NCI-H526 (cell line): ENCODE measurements at regions not wholly inside any gene's neighbourhood (a gene's known extent, or its start where the extent isn't known, plus 50 kb on each side); places are given as distances from the start of the nearest gene placed in this dataset.
"Not testable (repeated sequence)": the region's sequence is repeated elsewhere in the genome, so short reads cannot be mapped to it uniquely, and the experiment has no call there.

Experiments
- DNase-seq, 2 experiments: peaks; one replicate each; lab custom pipeline; 2025; lab: John Stamatoyannopoulos, UW

- DNase-seq = not testable (repeated sequence)
These were observed 960.4 kb upstream of the COX7C start for GRCh38 chr5:85657328-85657727.

- not testable (repeated sequence) for DNase-seq
These were observed 954.6 kb upstream of the COX7C start for GRCh38 chr5:85662969-85663707.

DNA sequence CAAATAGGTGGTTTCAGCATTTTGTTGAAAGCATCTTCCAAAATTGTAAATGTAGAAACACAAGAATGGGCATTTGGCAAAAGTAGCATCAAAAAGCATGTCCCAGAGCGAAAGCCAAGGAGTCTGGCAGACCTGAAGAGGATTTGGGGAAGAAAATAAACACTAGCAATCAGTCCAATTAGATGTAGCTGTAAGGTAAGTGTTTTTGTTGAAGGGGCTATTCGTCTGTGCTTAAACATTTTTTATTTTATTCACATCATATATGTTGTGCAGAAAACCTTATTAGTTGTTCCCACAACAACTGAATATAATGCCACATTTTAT is 954.1 kb upstream of the COX7C start:
- DNase-seq = no peak

DNA sequence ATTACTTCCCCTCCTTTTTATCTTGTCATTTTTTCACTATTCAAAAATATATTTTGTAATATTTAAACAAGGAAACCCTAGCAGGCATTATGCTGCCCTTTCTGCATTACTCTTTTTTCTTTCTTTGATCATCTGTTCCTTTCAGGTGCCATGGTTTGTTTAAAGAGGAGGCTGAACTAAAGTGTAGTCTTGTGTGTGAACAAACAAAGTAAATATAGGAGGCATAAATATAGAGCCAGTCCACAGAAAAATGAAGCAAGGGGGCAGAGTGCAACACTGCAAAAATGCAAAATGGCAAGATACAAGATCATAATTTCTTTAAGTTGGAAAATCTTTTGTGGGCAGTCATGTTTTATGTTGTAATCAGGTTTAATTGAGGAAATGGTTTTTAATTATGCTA is 947.3 kb upstream of the COX7C start:
- no peak for DNase-seq

DNA sequence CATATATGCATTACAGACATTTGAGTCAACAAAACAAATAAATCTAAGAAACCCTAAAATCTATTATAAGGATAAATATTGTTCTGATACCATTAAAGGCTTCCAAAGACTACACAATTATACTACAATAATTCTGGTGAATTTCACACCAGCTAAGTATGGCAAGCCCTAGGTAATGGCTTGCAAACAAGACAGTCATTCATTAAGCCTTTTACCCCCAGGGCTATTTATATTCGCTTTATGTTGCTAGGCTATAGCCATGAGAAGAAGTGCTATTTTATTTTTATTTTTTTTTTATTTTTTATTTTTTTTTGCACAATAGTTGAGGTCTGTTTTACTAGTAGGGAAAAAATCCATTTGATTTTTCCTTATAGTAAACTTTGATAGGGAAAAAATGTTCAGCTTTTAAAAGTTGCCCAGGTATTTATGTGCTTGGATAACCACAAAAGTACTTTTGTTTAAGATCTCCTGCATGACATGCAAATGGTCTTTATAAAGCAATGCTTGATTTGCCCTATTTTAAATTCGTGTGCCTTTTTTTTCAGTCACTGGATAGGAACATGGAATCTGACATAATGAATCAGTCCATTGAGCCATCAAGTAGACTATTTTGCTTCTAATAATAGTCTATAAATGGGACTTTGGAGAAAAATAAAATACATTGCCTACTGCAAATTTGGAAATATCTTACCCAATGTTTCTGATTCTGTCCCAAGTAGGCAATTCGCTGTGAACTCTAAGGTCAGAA is 946.3 kb upstream of the COX7C start:
- DNase-seq = peak; percentile 60 to 72

- no peak for DNase-seq
These were observed 935.9 kb upstream of the COX7C start for GRCh38 chr5:85681871-85682270.

DNA sequence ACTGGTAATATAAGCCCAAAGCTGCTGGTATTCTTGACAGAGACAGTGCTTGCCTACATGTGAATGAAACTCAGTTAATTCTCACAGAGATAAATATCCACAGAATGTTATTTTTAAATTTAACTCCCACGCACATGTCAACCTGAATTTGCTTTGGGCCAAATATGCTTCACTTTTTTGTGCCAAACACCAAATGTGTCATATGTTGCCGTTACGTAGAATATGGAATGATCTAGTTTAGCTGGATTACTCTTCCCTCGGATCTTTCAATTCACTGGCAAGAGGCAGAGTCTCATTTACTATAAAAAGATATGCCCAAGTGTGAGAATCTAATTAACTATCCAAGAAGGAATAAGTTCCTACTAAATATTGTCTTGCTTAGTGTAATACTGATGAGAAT is 933.4 kb upstream of the COX7C start:
- DNase-seq = no peak

DNA sequence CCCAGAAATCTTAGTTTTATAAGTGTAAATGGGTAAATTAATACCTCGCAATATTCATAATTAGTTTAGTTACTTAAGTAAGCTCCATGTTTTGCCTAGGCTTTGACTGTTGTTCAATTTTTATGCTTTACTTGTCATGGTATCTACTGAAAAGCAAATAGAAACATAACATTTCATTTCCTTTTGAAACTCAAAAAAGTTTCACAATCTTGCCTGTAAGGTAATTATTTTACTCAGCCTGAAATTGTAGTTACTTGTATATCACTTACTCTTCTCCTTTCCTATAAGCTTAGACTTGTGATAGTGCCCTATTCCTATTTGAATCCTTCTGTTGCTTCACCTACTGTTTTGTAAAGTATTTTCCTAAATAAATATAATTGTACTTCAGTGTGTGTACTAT is 914.4 kb upstream of the COX7C start:
- DNase-seq = peak in 1 of 2 experiments; percentile 0

DNA sequence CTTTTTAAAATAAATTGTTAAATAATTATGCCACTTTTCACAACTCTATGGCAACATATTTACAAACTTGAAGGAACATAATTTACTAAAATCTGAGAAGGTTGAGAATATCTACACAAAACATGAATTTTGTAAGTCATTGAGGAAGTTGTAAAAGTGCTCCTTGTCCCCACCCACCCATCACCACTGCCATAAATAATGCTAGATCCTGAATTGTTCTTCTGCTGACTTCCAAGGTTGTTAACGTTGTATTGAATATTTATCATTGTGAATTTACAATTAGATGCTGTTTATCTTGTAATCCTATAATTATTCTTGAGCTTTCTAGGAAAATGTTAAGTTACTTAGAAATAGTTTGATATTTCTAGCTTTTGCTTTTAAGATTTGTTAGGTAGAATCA is 908.0 kb upstream of the COX7C start:
- no peak for DNase-seq

DNA sequence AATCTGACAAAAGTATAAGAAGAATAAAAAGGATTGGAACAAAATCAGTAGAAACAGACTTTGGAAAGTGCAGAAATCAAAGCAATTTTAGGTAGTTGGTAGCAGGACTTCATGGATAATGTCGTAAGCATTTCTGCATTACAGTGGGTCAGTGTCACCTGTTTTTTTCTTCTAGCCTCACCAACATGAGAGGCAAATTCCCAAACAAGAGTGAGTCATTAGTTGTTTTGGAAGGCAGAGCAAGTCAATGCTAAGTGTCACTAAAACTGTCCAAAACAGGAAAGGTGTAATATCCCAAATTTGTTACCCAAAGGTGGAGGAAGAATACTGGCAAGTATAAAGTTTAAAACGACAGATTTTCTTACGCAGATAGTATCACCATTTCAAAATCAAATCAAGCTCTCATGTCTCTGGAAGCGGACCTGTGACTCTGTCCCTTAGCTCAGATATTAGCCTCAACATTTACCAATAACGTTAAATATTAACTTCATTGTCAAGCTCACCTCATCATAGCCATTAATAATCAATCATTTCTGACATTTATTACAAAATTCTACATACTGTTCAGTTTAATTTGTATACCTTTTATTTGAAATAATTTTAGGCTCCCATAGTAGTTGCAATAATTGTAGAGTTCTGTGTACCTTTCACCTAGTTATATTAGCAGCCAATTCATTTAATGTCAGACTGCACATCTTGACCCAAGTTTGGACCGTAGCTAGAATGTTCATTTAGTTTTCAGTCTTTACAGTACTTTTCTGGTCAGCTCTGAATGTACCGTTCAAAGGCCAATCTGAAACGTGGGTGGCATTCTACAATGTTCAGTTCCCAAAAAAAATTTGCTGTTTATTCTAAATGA is 901.2 kb upstream of the COX7C start:
- DNase-seq = no peak

- DNase-seq = no peak
These were observed 900.6 kb upstream of the COX7C start for GRCh38 chr5:85717203-85717563.

GRCh38 chr5:85732185-85732584 is 885.6 kb upstream of the COX7C start:
- DNase-seq = no peak

GRCh38 chr5:85741972-85742371 is 875.8 kb upstream of the COX7C start:
- DNase-seq = no peak

GRCh38 chr5:85760519-85760918 is 857.2 kb upstream of the COX7C start:
- DNase-seq = no peak

DNA sequence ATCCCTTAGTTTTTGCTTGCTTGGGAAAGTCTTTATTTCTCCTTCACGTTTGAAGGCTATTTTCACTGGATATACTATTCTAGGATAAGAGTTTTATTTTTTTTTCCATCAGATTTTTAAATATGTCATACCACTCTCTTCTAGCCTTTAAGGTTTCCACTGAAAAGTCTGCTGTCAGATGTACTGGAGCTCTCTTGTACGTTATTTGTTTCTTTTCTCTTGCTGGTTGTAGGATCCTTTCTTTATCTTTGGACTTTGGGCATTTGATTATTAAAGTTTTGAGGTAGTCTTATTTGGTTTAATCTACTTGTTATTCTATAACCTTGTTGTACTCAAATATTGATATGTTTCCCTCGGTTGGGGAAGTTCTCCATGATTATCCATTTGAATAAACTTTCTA is 848.4 kb upstream of the COX7C start:
- DNase-seq = no peak

GRCh38 chr5:85784746-85785145 is 833.0 kb upstream of the COX7C start:
- no peak for DNase-seq

- no peak for DNase-seq
These were observed 804.6 kb upstream of the COX7C start for GRCh38 chr5:85813146-85813545.

DNA sequence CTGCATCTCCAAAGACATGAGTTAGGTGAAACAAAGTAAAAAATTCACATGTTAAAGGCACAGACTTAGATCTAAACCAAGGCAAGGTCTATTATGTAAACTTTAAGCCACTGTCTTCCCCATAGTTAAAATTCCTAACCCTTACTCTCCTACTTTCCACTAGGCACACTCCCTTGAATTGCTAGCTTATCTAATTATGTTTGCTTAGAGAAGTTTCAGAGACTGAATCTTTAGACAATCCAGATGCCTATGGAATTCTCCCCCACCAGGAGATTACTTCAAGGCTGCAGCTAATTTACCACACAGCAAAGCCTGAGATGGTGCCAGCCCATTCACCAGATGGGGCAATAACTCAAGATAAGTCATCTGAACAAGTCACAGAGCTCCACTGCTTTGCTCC is 803.1 kb upstream of the COX7C start:
- no peak for DNase-seq

DNA sequence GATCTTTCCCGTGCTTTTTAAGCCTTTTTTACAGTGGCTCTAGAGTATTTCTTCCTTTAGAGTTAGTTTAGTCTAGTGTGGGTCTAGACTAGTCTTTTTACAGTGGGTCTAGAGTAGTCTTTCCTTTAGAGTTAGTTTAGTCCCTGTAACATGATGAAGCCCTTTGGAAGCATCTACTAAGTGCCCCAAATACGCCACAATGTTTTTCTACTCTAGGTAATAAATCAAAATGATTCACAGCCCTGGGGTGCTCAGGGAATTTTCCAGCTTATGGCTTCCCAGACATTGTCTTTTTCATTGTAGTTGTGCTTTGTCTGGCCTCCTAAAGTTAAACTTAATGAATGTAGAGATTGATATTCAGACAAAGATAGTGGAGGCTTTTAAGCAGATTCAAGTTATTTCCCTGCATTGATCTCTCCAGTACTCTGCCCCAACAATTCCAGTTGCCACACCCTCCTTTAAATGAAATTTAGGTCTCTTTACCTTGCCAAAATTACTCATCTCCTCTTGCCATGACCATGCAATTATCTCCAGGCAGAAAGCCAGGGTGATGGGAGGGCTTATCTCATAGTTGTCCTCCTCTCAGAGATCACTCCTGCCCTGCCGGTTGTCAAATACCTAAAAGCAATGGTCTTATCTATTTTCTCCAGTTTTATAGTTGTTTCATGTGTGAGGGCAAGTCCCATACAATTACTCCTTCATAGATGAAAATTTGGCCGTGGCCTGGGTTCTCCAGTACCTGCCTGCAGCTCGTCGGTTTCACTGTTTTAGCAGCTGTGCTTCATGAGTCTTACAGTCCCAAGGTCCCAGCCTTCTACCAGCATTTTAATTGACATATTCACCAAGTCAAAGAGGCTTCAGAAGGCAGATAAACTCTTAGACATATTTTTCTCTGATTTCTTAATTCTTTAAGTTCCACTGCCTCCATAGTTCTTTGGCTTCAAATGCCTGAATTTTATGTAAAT is 794.0 kb upstream of the COX7C start:
- no peak for DNase-seq

GRCh38 chr5:85838781-85839180 is 779.0 kb upstream of the COX7C start:
- no peak for DNase-seq

GRCh38 chr5:85841653-85842052 is 776.1 kb upstream of the COX7C start:
- DNase-seq = no peak

- no peak for DNase-seq
These were observed 774.2 kb upstream of the COX7C start for GRCh38 chr5:85843535-85843934.
